Neuronal stem cell (in vitro differentiated cells): ENCODE measurements at regions not wholly inside any gene's neighbourhood (a gene's known extent, or its start where the extent isn't known, plus 50 kb on each side); places are given as distances from the start of the nearest gene placed in this dataset.
A peak's percentile ranks its signal among the peaks of the same experiment; 100 is the strongest.

Experiments
- DNase-seq: peaks from one replicate; pipeline ENCODE4 v3.0.0-alpha.2; 2013; ENCODE audit warnings: low spot score
- H2AFZ ChIP-seq: one replicate; pipeline ENCODE4 v1.6.1; 2013; ENCODE audit warnings: mild to moderate bottlenecking, low read length, inconsistent platforms
- H2AK5ac ChIP-seq: 2 replicates; pipeline ENCODE4 v1.6.1; 2013; ENCODE audit warnings: low read depth, mild to moderate bottlenecking, inconsistent platforms, low read length, moderate library complexity, mixed read lengths
- H2BK120ac ChIP-seq: 2 replicates; pipeline ENCODE4 v1.6.1; 2013; ENCODE audit warnings: low read depth, mild to moderate bottlenecking, inconsistent platforms, low read length, moderate library complexity, mixed read lengths
- H2BK12ac ChIP-seq: one replicate; pipeline ENCODE4 v1.6.1; 2013; ENCODE audit warnings: low read length, inconsistent platforms
- H2BK15ac ChIP-seq: 2 replicates; pipeline ENCODE4 v1.6.1; 2013; ENCODE audit warnings: mild to moderate bottlenecking, low read length, inconsistent platforms, mixed read lengths
- H2BK5ac ChIP-seq: one replicate; pipeline ENCODE4 v1.6.1; 2013; ENCODE audit warnings: inconsistent platforms, mild to moderate bottlenecking, low read length, moderate library complexity
- H3K14ac ChIP-seq: one replicate; pipeline ENCODE4 v1.6.1; 2013; ENCODE audit warnings: low read length, inconsistent platforms
- H3K18ac ChIP-seq: 2 replicates; pipeline ENCODE4 v1.6.1; 2013; ENCODE audit warnings: low read length, inconsistent platforms
- H3K23ac ChIP-seq: 2 replicates; pipeline ENCODE4 v1.6.1; 2013; ENCODE audit warnings: low read depth, mild to moderate bottlenecking, mixed read lengths, low read length, inconsistent platforms; ENCODE audit not compliant: poor library complexity
- H3K27ac ChIP-seq: replicated peaks from 3 replicates; pipeline ENCODE4 v1.5.1; 2013; ENCODE audit warnings: low read length, inconsistent platforms
- H3K27me3 ChIP-seq, 3 experiments: 2 replicates each; pipeline ENCODE4 v1.6.1; 2013; ENCODE audit warnings: low read length in 3 of 3, mild to moderate bottlenecking in 2 of 3, inconsistent platforms in 1 of 3, low read depth in 1 of 3, mixed read lengths in 1 of 3, moderate library complexity in 1 of 3; ENCODE audit not compliant: control insufficient read depth in 3 of 3, insufficient read depth in 3 of 3
- H3K36me3 ChIP-seq, 2 donors: replicated peaks in 1 of 2; 2 replicates each; pipeline ENCODE4 v1.6.1; 2013; ENCODE audit warnings: low read length in 2 of 2; ENCODE audit not compliant: control insufficient read depth in 2 of 2, insufficient read depth in 2 of 2
- H3K4ac ChIP-seq: 2 replicates; pipeline ENCODE4 v1.6.1; 2013; ENCODE audit warnings: inconsistent platforms, mild to moderate bottlenecking, low read length, moderate library complexity
- H3K4me1 ChIP-seq, 2 donors: 1 replicate in 1 of 2; 2 replicates in 1 of 2; pipeline ENCODE4 v1.6.1; 2013; ENCODE audit warnings: low read length in 2 of 2, low read depth in 1 of 2; ENCODE audit not compliant: control insufficient read depth in 2 of 2, insufficient read depth in 1 of 2
- H3K4me2 ChIP-seq: one replicate; pipeline ENCODE4 v1.6.1; 2013; ENCODE audit warnings: mild to moderate bottlenecking, low read length, inconsistent platforms; ENCODE audit not compliant: insufficient read depth, poor library complexity, severe bottlenecking
- H3K4me3 ChIP-seq, 2 donors: 2 replicates each; pipeline ENCODE4 v1.5.1; 2013; ENCODE audit warnings: low read length in 2 of 2, mild to moderate bottlenecking in 2 of 2, inconsistent platforms in 1 of 2, moderate library complexity in 1 of 2
- H3K79me1 ChIP-seq: one replicate; pipeline ENCODE4 v1.6.1; 2013; ENCODE audit warnings: low read depth, mild to moderate bottlenecking, inconsistent platforms, low read length, moderate library complexity
- H3K9ac ChIP-seq: one replicate; pipeline ENCODE4 v1.6.1; 2013; ENCODE audit warnings: mild to moderate bottlenecking, low read depth, low read length, inconsistent platforms; ENCODE audit not compliant: poor library complexity
- H3K9me3 ChIP-seq, 2 donors: replicated peaks in 1 of 2; 2 replicates each; pipeline versions ENCODE3 to v1.6.1; 2013; ENCODE audit warnings: low read length in 2 of 2, mild to moderate bottlenecking in 2 of 2, inconsistent platforms in 1 of 2, low read depth in 1 of 2, mixed read lengths in 1 of 2, moderate library complexity in 1 of 2; ENCODE audit not compliant: control insufficient read depth in 2 of 2, insufficient read depth in 1 of 2
- H4K8ac ChIP-seq: one replicate; pipeline ENCODE4 v1.6.1; 2013; ENCODE audit warnings: low read depth, mild to moderate bottlenecking, inconsistent platforms, low read length, moderate library complexity
- H4K91ac ChIP-seq: one replicate; pipeline ENCODE4 v1.6.1; 2013; ENCODE audit warnings: low read length, low read depth, mild to moderate bottlenecking, inconsistent platforms; ENCODE audit not compliant: poor library complexity
- WGBS, 2 donors: extraction: QIAGEN DNeasy Blood & Tissue Kit; methylation state at CpG; one replicate each; pipeline ENCODE4 v1.1.7; 2013; ENCODE audit warnings: missing lambda C conversion rate in 2 of 2, mixed read lengths in 1 of 2; ENCODE audit not compliant: insufficient read length in 2 of 2, insufficient replicate concordance in 1 of 2; ENCODE audit errors: extremely low coverage in 2 of 2; 5-methylcytosine and 5-hydroxymethylcytosine counted together

- no peak overlapping the region for H4K91ac ChIP-seq
- H3K4me3 ChIP-seq = no peak overlapping the region
- no peak overlapping the region for H3K14ac ChIP-seq
- no peak overlapping the region for H2AK5ac ChIP-seq
- WGBS, 2 donors = no CpG with 5 or more reads among the region's 4 CpGs
- no peak overlapping the region for H3K4me2 ChIP-seq
- H2BK5ac ChIP-seq = no peak overlapping the region
- H3K36me3 ChIP-seq = no peaks in the 10 kb centered on the region
- no peak overlapping the region for H2BK12ac ChIP-seq
- no peak overlapping the region for H2BK120ac ChIP-seq
- no peak overlapping the region for H3K4ac ChIP-seq
- no peaks in the 10 kb centered on the region for H3K27me3 ChIP-seq
- no peak overlapping the region for H3K9ac ChIP-seq
- H3K23ac ChIP-seq = no peak overlapping the region
- no peak for DNase-seq
- H3K4me1 ChIP-seq = peaks cover 0 to 21% of the 10 kb centered on the region in 2 donors
- H3K18ac ChIP-seq = no peak overlapping the region
- H3K79me1 ChIP-seq = no peaks in the 10 kb centered on the region
- H2AFZ ChIP-seq = no peak overlapping the region
- no peak overlapping the region for H2BK15ac ChIP-seq
- no peak overlapping the region for H4K8ac ChIP-seq
- H3K9me3 ChIP-seq = no peaks in the 10 kb centered on the region
- H3K27ac ChIP-seq = no peak overlapping the region
Measured at GRCh38 chr1:116260621-116261020, 112.4 kb upstream of the ATP1A1 start.

- Histone ChIP-seq H3K14ac (no peak overlapping the region), H3K4ac (no peak overlapping the region), H2BK5ac (no peak overlapping the region), H2AFZ (peak overlapping the region; percentile 21), H3K79me1 (no peaks in the 10 kb centered on the region), H4K91ac (no peak overlapping the region), H2BK12ac (no peak overlapping the region), H3K4me2 (no peak overlapping the region), H3K27me3 (no peaks in the 10 kb centered on the region), H3K36me3 (no peaks in the 10 kb centered on the region), H3K9me3 (no peaks in the 10 kb centered on the region), H3K4me3 (no peak overlapping the region), H2AK5ac (no peak overlapping the region), H3K4me1 (peaks cover 0 to 18% of the 10 kb centered on the region in 2 donors), H2BK15ac (no peak overlapping the region), H3K9ac (no peak overlapping the region), H3K23ac (no peak overlapping the region), H2BK120ac (no peak overlapping the region), H4K8ac (no peak overlapping the region), H3K18ac (no peak overlapping the region), H3K27ac (no peak overlapping the region)
- DNase-seq = no peak
- no CpG with 5 or more reads among the region's 7 CpGs for WGBS, 2 donors
Measured at GRCh38 chr1:116261227-116261626, 111.8 kb upstream of the ATP1A1 start.

- Histone ChIP-seq H2BK12ac (no peak overlapping the region), H2BK5ac (no peak overlapping the region), H4K91ac (no peak overlapping the region), H2AFZ (no peak overlapping the region), H3K9me3 (no peaks in the 10 kb centered on the region), H3K18ac (peak overlapping the region; percentile 15), H3K4me2 (no peak overlapping the region), H3K4me1 (peaks cover 0 to 18% of the 10 kb centered on the region in 2 donors), H3K27ac (no peak overlapping the region), H3K9ac (no peak overlapping the region), H2BK120ac (no peak overlapping the region), H4K8ac (no peak overlapping the region), H3K23ac (no peak overlapping the region), H3K14ac (no peak overlapping the region), H2BK15ac (no peak overlapping the region), H3K27me3 (no peaks in the 10 kb centered on the region), H2AK5ac (peak overlapping the region; percentile 16), H3K36me3 (no peaks in the 10 kb centered on the region), H3K4me3 (peak overlapping the region in 1 of 2 donors; percentile 18), H3K4ac (no peak overlapping the region), H3K79me1 (no peaks in the 10 kb centered on the region)
- DNase-seq = no peak
- WGBS, 2 donors = no CpG with 5 or more reads among the region's 8 CpGs
Measured at GRCh38 chr1:116262207-116262994, 110.6 kb upstream of the ATP1A1 start.

- H2AFZ ChIP-seq = no peak overlapping the region
- DNase-seq = peak; percentile 5
- H3K4me1 ChIP-seq = peaks cover 0 to 18% of the 10 kb centered on the region in 2 donors
- no peaks in the 10 kb centered on the region for H3K79me1 ChIP-seq
- H4K91ac ChIP-seq = no peak overlapping the region
- H2BK5ac ChIP-seq = no peak overlapping the region
- no peaks in the 10 kb centered on the region for H3K9me3 ChIP-seq
- no peak overlapping the region for H3K9ac ChIP-seq
- H2BK15ac ChIP-seq = no peak overlapping the region
- H3K27ac ChIP-seq = no peak overlapping the region
- no peaks in the 10 kb centered on the region for H3K36me3 ChIP-seq
- no peak overlapping the region for H3K23ac ChIP-seq
- no peak overlapping the region for H3K4ac ChIP-seq
- no peak overlapping the region for H2BK120ac ChIP-seq
- H3K18ac ChIP-seq = no peak overlapping the region
- H3K27me3 ChIP-seq = no peaks in the 10 kb centered on the region
- no peak overlapping the region for H2BK12ac ChIP-seq
- no peak overlapping the region for H3K14ac ChIP-seq
- H3K4me2 ChIP-seq = no peak overlapping the region
- H4K8ac ChIP-seq = no peak overlapping the region
- no CpG with 5 or more reads among the region's 1 CpG for WGBS, 2 donors
- no peak overlapping the region for H3K4me3 ChIP-seq
- H2AK5ac ChIP-seq = no peak overlapping the region
Measured at GRCh38 chr1:116262995-116263385, 110.1 kb upstream of the ATP1A1 start.
